Caki2 (cell line): ENCODE measurements at regions not wholly inside any gene's neighbourhood (a gene's known extent, or its start where the extent isn't known, plus 50 kb on each side); places are given as distances from the start of the nearest gene placed in this dataset.

ENCODE experiments used
- DNase-seq: peaks from one replicate; pipeline ENCODE4 v3.0.0-alpha.2; 2015; ENCODE audit warnings: low read depth
- in situ Hi-C: cut with HindIII; loops from 2 replicates; pipeline ENCODE4 v1.10.0; 2016; ENCODE audit warnings: low sequenced_read_pairs, low pct_unique_long_range_greater_than_20kb, mixed read lengths

DNA sequence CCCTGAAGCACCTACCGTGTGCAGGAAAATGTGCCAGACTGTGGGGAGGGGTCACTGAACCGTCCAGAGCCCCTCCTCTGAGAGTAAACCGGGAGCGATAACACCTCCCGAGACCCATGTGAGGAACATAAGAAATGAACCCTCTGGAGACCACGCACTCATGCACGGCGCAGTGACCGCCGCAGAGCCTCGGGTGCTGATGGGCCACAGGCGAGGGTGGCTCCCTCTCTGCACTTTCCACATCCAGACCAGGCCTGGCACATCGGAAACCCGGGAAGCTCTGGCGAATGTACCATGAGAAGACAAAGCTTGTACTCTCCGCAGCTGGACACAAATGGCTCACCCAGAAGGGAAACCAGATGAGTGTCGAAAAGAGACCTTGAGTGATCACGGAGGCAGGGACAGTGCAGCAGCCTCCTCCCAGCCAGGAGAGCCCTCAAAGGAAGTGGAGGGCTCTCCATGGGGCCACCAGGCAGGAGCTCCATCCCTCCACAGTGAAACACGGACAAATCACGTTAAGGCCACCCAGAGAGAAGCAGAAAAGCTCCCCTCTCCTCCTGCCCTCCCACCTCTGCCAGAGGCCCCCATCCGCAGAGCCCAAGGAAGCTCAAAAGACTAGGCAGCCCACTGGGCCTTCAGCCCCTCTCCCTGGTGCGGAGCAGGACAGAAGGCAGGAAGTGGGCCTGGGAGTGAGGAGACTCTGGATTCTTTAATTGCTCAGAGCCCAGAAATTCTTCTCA is 178.1 kb upstream of the PPP2R2D start:
- DNase-seq: no peak
- in situ Hi-C loops: no loop called here

GRCh38 chr10:131723297-131724168 is 177.3 kb upstream of the PPP2R2D start:
- no peak for DNase-seq
- in situ Hi-C loops: no loop called here

DNA sequence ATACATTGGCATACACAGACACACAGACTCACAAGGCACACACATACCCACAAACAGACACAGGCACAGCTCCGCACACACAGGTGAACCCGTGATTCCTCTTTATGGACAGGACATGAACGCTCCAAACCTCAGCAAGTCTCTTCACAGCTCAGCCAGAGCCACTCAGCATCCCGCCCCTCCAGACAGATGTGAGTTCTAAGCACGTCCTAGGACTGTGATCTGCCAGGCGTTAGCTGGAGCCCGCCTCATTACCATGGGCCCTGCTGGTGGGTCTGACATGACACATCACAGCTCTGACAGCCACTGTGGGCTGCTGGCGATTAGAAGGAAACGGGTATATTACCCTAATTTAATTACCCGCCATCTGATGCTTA is 176.7 kb upstream of the PPP2R2D start:
- in situ Hi-C loops: no loop called here
- no peak for DNase-seq

DNA sequence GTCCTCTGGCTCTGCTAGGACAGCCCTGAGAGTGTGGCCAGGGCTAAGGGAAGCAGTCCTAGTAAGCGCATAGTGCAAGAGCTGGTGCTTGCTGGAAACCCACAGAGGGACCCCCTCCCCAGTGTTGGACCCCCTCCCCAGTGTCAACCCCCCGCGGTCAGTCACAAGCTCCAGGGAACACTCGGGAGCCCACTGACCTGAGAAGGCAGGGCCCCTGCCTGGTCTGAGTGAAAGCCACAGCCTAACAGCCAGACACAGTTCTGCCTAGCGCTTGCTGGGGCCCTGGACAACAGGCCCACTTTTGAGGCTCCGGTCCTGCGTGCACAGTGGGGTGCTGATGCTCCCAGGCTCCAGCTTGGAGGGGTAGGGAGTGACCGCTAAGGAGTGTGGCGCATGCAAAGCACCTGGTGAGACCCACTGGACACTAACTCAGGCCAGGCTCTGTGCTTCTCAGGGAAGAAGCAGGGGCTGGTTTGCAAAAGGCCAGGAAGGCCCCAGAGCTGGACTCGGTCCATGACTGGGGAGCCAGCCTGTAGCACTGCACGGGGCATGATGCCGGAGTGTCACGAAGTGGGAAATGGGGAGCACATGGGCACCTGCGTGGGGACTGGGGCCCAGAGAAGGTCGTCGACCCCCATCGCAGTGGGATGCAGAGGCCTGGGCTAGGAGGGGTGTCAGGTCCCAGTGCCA is 175.8 kb upstream of the PPP2R2D start:
- in situ Hi-C loops: no loop called here
- no peak for DNase-seq

GRCh38 chr10:131725581-131726069 is 175.2 kb upstream of the PPP2R2D start:
- in situ Hi-C loops: no loop called here
- no peak for DNase-seq

- no peak for DNase-seq
- in situ Hi-C loops: no loop called here
Observed at GRCh38 chr10:131726076-131726880, 174.5 kb upstream of the PPP2R2D start.

GRCh38 chr10:131726967-131727366 is 173.8 kb upstream of the PPP2R2D start:
- DNase-seq: no peak
- in situ Hi-C loops: no loop called here

DNA sequence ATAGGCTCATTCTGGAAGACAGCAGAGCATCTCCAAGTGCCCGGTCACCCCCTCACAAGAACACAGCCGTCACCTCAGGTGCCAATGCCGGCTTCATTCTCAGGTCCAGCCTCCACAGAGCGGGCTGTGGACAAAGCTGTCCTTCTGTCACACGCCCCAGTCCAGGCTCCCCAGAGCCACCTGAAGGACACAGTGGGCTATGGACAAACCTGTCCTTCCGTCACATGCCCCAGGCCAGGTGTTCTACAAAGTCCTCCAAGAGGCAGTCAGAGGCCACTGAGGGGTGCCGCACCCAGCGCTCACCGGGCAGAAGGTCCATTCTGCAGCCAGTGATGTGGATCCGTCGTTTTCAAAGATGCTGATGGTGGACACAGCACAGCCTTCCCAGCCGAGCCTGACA is 173.2 kb upstream of the PPP2R2D start:
- no peak for DNase-seq
- in situ Hi-C loops: no loop called here

GRCh38 chr10:131728286-131729228 is 172.3 kb upstream of the PPP2R2D start:
- DNase-seq: no peak
- in situ Hi-C loops: no loop called here

DNA sequence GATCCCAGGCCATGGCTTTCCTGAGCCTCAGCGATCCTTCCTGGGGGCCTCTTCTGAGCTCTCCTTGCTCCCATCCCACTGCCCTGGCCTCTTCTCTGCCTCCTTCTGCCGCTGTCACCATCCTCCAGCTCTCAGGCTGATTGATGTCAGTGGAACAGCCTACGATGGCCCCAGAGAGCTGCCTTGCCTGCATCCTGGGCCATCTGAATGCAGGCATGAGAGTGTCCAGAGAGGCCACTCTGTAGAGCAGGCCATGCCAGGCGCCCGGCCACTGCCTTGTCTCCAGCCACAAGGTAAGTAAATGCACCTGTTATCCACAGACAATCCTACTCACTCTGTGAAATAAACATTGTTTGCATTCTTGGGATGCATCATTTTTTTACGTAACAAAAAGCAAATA is 171.4 kb upstream of the PPP2R2D start:
- no peak for DNase-seq
- in situ Hi-C loops: no loop called here

DNA sequence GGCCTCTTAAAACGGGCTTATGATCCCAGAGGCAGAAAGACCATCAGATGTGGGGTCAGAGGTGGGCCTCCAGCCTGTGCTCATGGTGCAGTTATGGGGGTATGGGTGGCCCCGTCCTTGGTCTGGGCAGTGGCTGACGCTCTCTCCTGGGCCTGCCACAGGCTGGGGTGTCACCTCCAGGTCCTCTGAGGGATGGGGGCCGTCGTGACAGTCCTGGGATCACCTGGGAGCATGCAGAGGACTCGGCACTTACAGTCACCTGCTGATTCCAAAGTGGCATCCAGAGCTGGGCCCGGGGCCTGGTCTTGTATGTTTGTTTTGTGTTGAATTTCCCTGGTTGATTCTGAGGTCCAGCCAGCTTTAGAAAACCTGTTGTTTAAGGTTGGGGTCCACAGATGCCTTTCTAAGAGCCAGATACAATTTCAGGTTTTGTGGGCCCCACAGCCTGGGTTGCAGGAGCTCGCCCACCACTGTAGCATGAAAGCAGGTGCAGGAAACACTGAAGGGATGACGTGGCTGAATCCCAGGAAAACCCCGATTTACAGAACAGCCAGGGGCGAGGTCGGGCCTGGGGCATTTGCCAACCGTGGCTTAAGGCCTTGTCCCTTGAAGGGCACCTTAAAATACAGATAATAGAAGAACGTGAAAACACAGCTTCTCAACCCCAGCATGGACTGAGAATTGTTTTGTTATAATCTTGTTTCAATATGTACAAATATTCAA is 170.7 kb upstream of the PPP2R2D start:
- no peak for DNase-seq
- in situ Hi-C loops: no loop called here

DNA sequence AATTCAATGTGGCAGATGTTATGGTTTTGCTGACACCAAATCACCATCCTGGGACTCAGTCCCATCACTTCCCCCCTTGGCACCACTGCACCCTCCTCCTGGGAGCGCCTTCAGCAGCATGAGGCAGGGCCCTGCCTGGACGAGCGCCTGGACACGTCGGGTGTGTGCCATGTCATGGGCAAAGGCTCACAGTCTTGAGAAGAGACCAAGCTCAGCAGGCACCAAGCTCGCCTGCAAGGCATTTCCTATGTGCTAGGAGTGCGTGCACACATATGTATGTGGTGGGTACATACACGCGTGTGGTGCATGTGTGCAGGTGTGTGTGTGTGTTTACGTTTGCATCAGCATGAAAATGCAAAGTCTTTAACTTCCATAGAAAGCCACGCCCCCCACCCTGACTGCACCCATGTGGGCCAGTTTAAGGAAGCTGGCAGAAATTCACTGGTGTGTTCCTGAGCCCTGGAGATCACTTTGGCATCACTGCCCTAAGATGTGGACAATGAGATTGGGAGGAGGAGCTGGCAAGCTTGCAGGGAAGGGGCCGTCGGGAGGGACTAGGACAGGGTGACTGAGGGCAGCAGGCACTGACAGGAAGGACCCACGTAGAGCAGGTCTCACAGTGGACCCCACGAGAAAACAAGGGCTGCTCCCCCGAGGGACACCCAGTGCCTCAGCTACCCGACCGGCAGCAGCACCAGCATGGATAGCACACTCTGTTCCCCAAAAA is 169.9 kb upstream of the PPP2R2D start:
- no peak for DNase-seq
- in situ Hi-C loops: no loop called here

- no peak for DNase-seq
- in situ Hi-C loops: no loop called here
Observed at GRCh38 chr10:131731780-131732630, 168.8 kb upstream of the PPP2R2D start.

- no peak for DNase-seq
Observed at GRCh38 chr10:131732631-131733127, 168.1 kb upstream of the PPP2R2D start.

DNA sequence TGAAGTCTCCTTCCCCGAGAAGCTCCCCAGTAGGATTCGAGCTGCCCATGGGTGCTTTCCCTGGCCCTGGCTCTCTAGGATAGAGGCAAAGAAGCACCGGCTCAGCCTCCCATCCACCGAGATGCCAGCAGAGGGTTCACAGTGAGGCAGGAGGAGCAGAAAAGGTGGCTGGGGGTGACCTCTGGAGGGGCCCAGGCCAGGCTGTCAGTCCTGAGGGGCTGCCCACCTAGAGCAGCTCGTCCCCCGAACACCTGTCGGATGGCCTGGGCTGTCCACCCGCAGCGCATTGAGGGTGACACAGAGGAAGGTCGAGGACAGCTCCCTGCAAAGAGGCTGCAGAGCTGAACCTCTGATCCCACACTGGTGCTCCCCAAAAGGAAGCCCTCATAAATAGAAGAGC is 167.2 kb upstream of the PPP2R2D start:
- DNase-seq: no peak
- in situ Hi-C loops: no loop called here

More at GRCh38 chr10:131732631-131733127, 168.1 kb upstream of the PPP2R2D start:
- in situ Hi-C loops: no loop called here
